ENCODE measurements at regions not wholly inside any gene's neighbourhood (a gene's known extent, or its start where the extent isn't known, plus 50 kb on each side); places are given as distances from the start of the nearest gene placed in this dataset.

DNA sequence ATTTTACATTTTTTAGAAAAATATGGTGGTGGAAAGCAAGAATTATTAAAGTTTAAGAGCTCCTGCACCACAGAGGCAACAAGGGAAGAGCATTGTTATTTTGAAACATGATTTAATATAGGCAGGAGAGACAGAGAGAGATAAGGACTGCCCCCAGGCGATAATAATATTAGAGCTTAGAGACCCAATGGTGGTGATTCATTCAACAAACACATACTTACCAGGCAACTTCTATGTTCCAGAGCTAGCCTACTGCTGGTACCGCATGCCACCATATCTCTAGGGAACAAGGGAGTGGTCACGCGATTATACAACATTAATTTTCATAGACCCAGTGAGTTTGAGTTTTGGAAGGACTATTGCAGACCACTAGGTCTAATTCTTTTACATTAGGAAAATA, 327.8 kb upstream of the SOX11 start:
- no peaks in the 10 kb centered on the region for H4K20me1 ChIP-seq (ENCODE audit: insufficient read depth, low read length)
- no peak overlapping the region for H3K9ac ChIP-seq (ENCODE audit: low read length)
- TF ChIP-seq, protein P1, sequence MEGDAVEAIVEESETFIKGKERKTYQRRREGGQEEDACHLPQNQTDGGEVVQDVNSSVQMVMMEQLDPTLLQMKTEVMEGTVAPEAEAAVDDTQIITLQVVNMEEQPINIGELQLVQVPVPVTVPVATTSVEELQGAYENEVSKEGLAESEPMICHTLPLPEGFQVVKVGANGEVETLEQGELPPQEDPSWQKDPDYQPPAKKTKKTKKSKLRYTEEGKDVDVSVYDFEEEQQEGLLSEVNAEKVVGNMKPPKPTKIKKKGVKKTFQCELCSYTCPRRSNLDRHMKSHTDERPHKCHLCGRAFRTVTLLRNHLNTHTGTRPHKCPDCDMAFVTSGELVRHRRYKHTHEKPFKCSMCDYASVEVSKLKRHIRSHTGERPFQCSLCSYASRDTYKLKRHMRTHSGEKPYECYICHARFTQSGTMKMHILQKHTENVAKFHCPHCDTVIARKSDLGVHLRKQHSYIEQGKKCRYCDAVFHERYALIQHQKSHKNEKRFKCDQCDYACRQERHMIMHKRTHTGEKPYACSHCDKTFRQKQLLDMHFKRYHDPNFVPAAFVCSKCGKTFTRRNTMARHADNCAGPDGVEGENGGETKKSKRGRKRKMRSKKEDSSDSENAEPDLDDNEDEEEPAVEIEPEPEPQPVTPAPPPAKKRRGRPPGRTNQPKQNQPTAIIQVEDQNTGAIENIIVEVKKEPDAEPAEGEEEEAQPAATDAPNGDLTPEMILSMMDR (IDR thresholded peaks at IDR 0.05; ENCODE audit: low read depth, low read length) = no peak
- no peak overlapping the region for H3K4me2 ChIP-seq (ENCODE audit: low read length)
- H3K4me3 ChIP-seq (ENCODE audit: low read length) = no peak overlapping the region
- H3K36me3 ChIP-seq (replicated peaks; ENCODE audit: low read depth, low read length) = no peaks in the 10 kb centered on the region
- no peaks in the 10 kb centered on the region for H3K79me2 ChIP-seq (ENCODE audit: low read length)
- 0 out of 2 replicates have a peak, but pooled peaks cover 4% of the 10 kb centered on the region for H3K4me1 ChIP-seq (ENCODE audit: low read length)
- no peak overlapping the region for H2AFZ ChIP-seq (ENCODE audit: low read depth, low read length)
- H3K27ac ChIP-seq (ENCODE audit: low read length) = no peak overlapping the region
- no peaks in the 10 kb centered on the region for H3K27me3 ChIP-seq (ENCODE audit: low read depth, low read length)
- H3K9me3 ChIP-seq (ENCODE audit: insufficient read depth, low read length) = no peaks in the 10 kb centered on the region

DNA sequence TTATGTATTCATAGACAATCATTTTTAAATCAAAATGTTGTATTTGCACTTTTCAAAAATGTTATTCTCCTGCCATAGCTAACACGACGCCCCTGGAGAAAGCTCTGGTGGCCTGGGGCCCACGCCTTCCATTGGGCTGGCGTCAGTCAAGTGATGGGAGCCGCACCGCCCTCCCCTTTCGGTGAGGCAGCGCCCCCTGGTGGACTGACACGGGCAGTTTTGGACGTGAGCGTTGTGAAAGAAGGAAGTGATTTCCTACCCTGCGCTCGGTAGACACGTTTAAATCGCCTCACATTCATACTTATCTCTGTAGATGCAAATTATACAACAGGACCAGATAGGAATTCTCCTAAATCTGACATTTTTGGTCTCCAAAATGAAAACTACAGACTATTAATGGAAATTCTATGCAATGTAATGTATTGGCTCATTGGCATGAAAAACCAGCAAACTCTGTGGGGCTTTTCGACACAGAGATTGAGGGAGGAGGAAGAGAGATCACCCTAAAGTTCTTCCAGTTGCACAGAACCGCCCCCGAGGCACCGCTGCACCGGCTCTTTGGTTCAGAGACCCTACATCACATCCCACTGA, 326.2 kb upstream of the SOX11 start:
- Histone ChIP-seq H3K9ac (ENCODE audit: low read length) (no peak overlapping the region), H3K27ac (ENCODE audit: low read length) (no peak overlapping the region), H3K4me1 (ENCODE audit: low read length) (0 out of 2 replicates have a peak, but pooled peaks cover 4% of the 10 kb centered on the region), H3K4me2 (ENCODE audit: low read length) (peak overlapping the region; percentile 87), H3K36me3 (replicated peaks; ENCODE audit: low read depth, low read length) (no peaks in the 10 kb centered on the region), H3K9me3 (ENCODE audit: insufficient read depth, low read length) (no peaks in the 10 kb centered on the region), H3K4me3 (ENCODE audit: low read length) (peak overlapping the region; percentile 67), H3K79me2 (ENCODE audit: low read length) (no peaks in the 10 kb centered on the region), H4K20me1 (ENCODE audit: insufficient read depth, low read length) (no peaks in the 10 kb centered on the region), H2AFZ (ENCODE audit: low read depth, low read length) (peak overlapping the region; percentile 78), H3K27me3 (ENCODE audit: low read depth, low read length) (no peaks in the 10 kb centered on the region)
- TF ChIP-seq, protein P1 (IDR thresholded peaks at IDR 0.05; ENCODE audit: low read depth, low read length) = peak; percentile 87
- no peak for TF ChIP-seq EZH2phosphoT487 (IDR thresholded peaks at IDR 0.05; ENCODE audit: low read depth)

DNA sequence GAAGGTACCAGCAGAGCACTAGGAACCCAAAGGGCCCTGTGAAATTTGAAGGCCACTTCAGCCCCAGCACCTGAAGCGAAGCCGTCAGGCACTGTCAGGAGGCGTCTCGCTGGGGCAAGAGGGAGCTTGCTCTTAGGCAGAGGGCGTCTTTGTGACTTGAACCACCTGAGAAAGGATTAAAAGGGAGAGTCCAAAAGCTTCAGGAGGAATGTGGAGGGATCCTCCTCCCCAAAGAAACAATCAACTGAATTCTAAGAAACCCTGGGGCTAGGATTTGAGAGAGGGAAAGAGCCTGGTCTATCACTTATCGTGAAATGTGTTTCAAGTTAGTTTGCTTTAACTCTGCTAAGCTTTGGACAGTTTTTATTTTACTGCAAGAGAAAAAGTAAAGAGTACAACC, 324.9 kb upstream of the SOX11 start:
- Histone ChIP-seq H3K79me2 (ENCODE audit: low read length) (no peaks in the 10 kb centered on the region), H3K36me3 (replicated peaks; ENCODE audit: low read depth, low read length) (no peaks in the 10 kb centered on the region), H3K9me3 (ENCODE audit: insufficient read depth, low read length) (no peaks in the 10 kb centered on the region), H3K4me2 (ENCODE audit: low read length) (no peak overlapping the region), H3K4me1 (ENCODE audit: low read length) (0 out of 2 replicates have a peak, but pooled peaks cover 4% of the 10 kb centered on the region), H3K27ac (ENCODE audit: low read length) (no peak overlapping the region), H3K4me3 (ENCODE audit: low read length) (no peak overlapping the region), H2AFZ (ENCODE audit: low read depth, low read length) (no peak overlapping the region), H3K27me3 (ENCODE audit: low read depth, low read length) (no peaks in the 10 kb centered on the region), H4K20me1 (ENCODE audit: insufficient read depth, low read length) (no peaks in the 10 kb centered on the region), H3K9ac (ENCODE audit: low read length) (no peak overlapping the region)
- TF ChIP-seq EZH2phosphoT487 (IDR thresholded peaks at IDR 0.05; ENCODE audit: low read depth) = no peak
- TF ChIP-seq, protein P1 (IDR thresholded peaks at IDR 0.05; ENCODE audit: low read depth, low read length) = no peak

DNA sequence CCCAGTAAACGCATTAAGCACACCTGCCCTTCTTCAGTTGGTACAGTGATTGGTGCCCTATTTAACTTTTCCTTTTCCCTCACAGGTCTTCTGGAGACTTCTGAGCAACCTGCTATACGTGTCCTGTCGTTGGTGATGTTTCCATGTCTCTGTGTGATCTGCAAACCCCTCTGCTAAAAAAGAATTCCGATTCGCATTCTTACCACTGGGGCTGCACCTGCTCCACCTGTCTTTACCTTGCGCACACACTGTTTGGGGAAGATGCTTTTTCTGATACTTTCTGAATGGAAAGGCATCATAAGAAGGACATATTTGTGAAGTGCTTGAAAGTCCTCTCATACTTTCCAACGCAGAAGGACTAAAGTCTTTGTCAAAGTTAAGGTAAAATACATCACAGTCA, 323.9 kb upstream of the SOX11 start:
- Histone ChIP-seq H3K36me3 (replicated peaks; ENCODE audit: low read depth, low read length) (no peaks in the 10 kb centered on the region), H3K9me3 (ENCODE audit: insufficient read depth, low read length) (no peaks in the 10 kb centered on the region), H3K79me2 (ENCODE audit: low read length) (no peaks in the 10 kb centered on the region), H3K4me3 (ENCODE audit: low read length) (no peak overlapping the region), H3K27me3 (ENCODE audit: low read depth, low read length) (no peaks in the 10 kb centered on the region; the same call in 1 of the 2 replicates), H4K20me1 (ENCODE audit: insufficient read depth, low read length) (no peaks in the 10 kb centered on the region), H3K4me2 (ENCODE audit: low read length) (no peak overlapping the region), H3K4me1 (ENCODE audit: low read length) (0 out of 2 replicates have a peak, but pooled peaks cover 4% of the 10 kb centered on the region), H3K27ac (ENCODE audit: low read length) (no peak overlapping the region), H2AFZ (ENCODE audit: low read depth, low read length) (no peak overlapping the region), H3K9ac (ENCODE audit: low read length) (no peak overlapping the region)
- TF ChIP-seq EZH2phosphoT487 (IDR thresholded peaks at IDR 0.05; ENCODE audit: low read depth) = no peak
- TF ChIP-seq, protein P1 (IDR thresholded peaks at IDR 0.05; ENCODE audit: low read depth, low read length) = no peak

Measured in OCI-LY3 (cell line).